Astrocyte of the cerebellum (primary cell): ENCODE measurements at regions not wholly inside any gene's neighbourhood (a gene's known extent, or its start where the extent isn't known, plus 50 kb on each side); places are given as distances from the start of the nearest gene placed in this dataset.

Experiments
- DNase-seq: peaks from one replicate; pipeline ENCODE4 v3.0.0-alpha.2; 2011; ENCODE audit warnings: low read depth
- H3K4me3 ChIP-seq: 2 replicates; pipeline ENCODE4 v1.5.1; 2011; ENCODE audit warnings: mild to moderate bottlenecking, low read depth, low read length, moderate library complexity
- CTCF ChIP-seq: IDR thresholded peaks from 2 replicates; pipeline ENCODE4 v1.5.1; 2012; ENCODE audit warnings: low read length, low read depth, moderate library complexity, mild to moderate bottlenecking; ENCODE audit errors: missing control alignments
- in situ Hi-C: cut with HindIII; loops from 2 replicates; pipeline ENCODE4 v1.10.0; 2017; ENCODE audit warnings: low sequenced_read_pairs

- no peak for TF ChIP-seq CTCF
- DNase-seq, result no peak
- in situ Hi-C loops, result loop anchor here (5.0 kb wide), 1 partner anchor 55 kb away; no protein-coding TSS in a partner anchor
- no peak overlapping the region for H3K4me3 ChIP-seq
Measured at GRCh38 chr1:226806988-226807387, 63.4 kb upstream of the PSEN2 start.

GRCh38 chr1:226804907-226805759 lies 65.3 kb upstream of the PSEN2 start:
- DNase-seq, result no peak
- TF ChIP-seq CTCF, result no peak
- in situ Hi-C loops, result loop anchor here (5.0 kb wide), 1 partner anchor 53 kb away; no protein-coding TSS in a partner anchor
- H3K4me3 ChIP-seq, result no peak overlapping the region

GRCh38 chr1:226800763-226801380 lies 61.8 kb upstream of the ITPKB start:
- no peak for DNase-seq
- no peak overlapping the region for H3K4me3 ChIP-seq
- in situ Hi-C loops, result no loop called here
- TF ChIP-seq CTCF, result no peak

GRCh38 chr1:226799634-226800281 lies 60.7 kb upstream of the ITPKB start:
- no peak for TF ChIP-seq CTCF
- in situ Hi-C loops, result no loop called here
- no peak for DNase-seq
- no peak overlapping the region for H3K4me3 ChIP-seq

- TF ChIP-seq CTCF, result no peak
Measured at GRCh38 chr1:226798427-226799411, 59.6 kb upstream of the ITPKB start.

More at GRCh38 chr1:226798427-226799411, 59.6 kb upstream of the ITPKB start:
- no peak overlapping the region for H3K4me3 ChIP-seq
- in situ Hi-C loops, result no loop called here
- DNase-seq, result no peak
